ENCODE measurements at regions not wholly inside any gene's neighbourhood (a gene's known extent, or its start where the extent isn't known, plus 50 kb on each side); places are given as distances from the start of the nearest gene placed in this dataset.

DNA sequence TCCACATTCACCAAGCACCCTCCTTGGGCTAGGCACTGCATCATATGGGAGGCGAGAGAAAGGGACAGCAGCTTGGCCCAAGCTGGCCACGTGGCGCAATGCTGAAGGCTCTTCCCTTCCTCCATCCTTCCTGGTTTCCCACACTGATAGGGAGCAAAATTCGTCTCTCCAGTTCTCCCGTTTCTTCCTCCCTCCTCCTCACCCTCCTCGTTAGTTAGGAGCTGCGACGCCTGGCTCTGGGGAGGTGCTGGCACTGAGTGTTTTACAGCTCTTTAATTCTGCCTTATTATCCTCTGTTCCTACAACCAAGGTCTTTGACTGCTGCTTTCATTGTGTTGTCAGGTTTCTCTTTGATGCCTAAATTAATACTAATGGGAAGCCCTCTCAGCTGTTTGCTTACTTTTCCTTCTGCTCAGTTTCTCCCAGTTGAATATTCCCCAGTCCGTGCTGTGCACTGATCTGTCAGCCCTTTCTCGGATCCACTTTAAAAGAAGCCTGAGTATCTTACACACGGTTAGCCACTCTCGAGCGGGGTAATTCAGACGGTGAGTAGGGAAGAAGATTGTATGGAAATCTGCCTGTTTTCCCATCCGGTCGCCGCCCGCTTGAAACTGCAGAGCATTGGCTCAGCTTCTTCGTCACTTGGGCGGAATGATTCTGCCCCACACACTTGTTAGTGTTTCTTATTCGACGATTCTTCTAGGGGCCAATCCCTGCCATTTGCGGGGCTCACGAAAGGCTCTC, 56.2 kb upstream of the SMYD2 start (continued):
- TF ChIP-seq NFYA (IDR thresholded peaks at IDR 0.05; ENCODE audit: borderline replicate concordance, low read depth, low read length) (no peak), HDAC6 (IDR thresholded peaks at IDR 0.05; ENCODE audit: unreplicated experiment) (no peak), RAD21 (IDR thresholded peaks at IDR 0.05; ENCODE audit: insufficient read depth, low read depth, low read length) (no peak), YY1 (IDR thresholded peaks at IDR 0.05; ENCODE audit: low read depth, low read length) (no peak)

DNA sequence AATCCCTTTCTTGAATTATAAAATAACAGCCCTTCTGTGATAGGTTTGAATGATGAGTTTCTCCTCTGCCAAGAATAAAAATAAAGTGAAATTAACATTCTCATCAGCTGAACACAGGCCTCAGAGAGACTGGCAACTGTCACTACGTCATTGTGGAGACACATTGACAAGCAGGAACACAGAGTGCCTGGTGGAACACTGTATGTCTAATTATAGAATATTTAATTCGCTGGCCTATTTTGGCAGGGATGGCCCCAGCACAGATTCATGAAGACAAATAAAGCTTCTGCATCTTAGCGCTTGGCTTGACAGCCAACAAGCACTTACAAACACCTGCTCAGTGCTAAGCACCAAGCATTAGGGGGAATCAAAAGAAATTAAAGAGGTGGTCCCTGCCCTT, 52.0 kb upstream of the SMYD2 start:
- Histone ChIP-seq H3K9ac (ENCODE audit: control insufficient read depth, insufficient read depth, low read length) (no peak overlapping the region), H4K20me1 (ENCODE audit: control insufficient read depth, insufficient read depth) (no peaks in the 10 kb centered on the region), H2AFZ (ENCODE audit: control insufficient read depth, low read depth, low read length) (no peak overlapping the region), H3K4me2 (ENCODE audit: control insufficient read depth, insufficient read depth) (no peak overlapping the region), H3K36me3 (ENCODE audit: control insufficient read depth in 2 of 2, insufficient read depth in 2 of 2, low read length in 1 of 2) (no peaks in the 10 kb centered on the region), H3K27ac (ENCODE audit: control insufficient read depth, insufficient read depth) (no peak overlapping the region), H3K4me3 (no peak overlapping the region), H3K4me1 (ENCODE audit: control insufficient read depth, insufficient read depth, low read length) (no peaks in the 10 kb centered on the region), H3K27me3 (replicated peaks in 1 of 2; ENCODE audit: control insufficient read depth in 2 of 2, insufficient read depth in 2 of 2, low read length in 1 of 2) (peaks cover 0 to 2% of the 10 kb centered on the region in 2 experiments; a peak in 1 of 4 replicates), H3K9me3 (replicated peaks; ENCODE audit: control insufficient read depth, insufficient read depth, low read length) (no peaks in the 10 kb centered on the region), H3K79me2 (ENCODE audit: control insufficient read depth, insufficient read depth, low read length) (no peaks in the 10 kb centered on the region)
- BruUV-seq (replicated peaks) = no TSS peak
- ChIA-PET SMC1A (ENCODE audit: uncharacterized antibody, unreplicated experiment) (no interaction called here), CTCF (interaction anchor here (0.9 kb wide), 2 partner anchors 8 to 32 kb away, joined by 3 read pairs; no protein-coding TSS in a partner anchor), RAD21 (ENCODE audit: unreplicated experiment) (no interaction called here), POLR2A (no interaction called here)
- intact Hi-C loops (cut with micrococcal nuclease; ENCODE audit: unreplicated experiment) = no loop called here
- ATAC-seq (no peak), FAIRE-seq (no peak), DNase-seq (ENCODE audit: low read depth, low spot score) (no peak)
- in situ Hi-C loops (cut with MboI) = no loop called here
- 32% methylated on average over 3 of the region's 3 CpGs for WGBS (ENCODE audit: insufficient coverage, insufficient replicate concordance, low lambda C conversion rate, missing lambda C conversion rate)
- no peak for TF ChIP-seq RAD51 (IDR thresholded peaks at IDR 0.05)
- TF ChIP-seq RB1 (IDR thresholded peaks at IDR 0.05; ENCODE audit: borderline replicate concordance) = no peak
- no peak for TF ChIP-seq POLR2AphosphoS2 (IDR thresholded peaks at IDR 0.05; ENCODE audit: low read depth, low read length)
- no peak for TF ChIP-seq HDAC2 (IDR thresholded peaks at IDR 0.05)
- no peak for TF ChIP-seq SUZ12 (IDR thresholded peaks at IDR 0.05; ENCODE audit: unreplicated experiment)
- no peak for TF ChIP-seq POLR2AphosphoS5 (IDR thresholded peaks at IDR 0.05; ENCODE audit: low read length)
- no peak for TF ChIP-seq RAD21 (IDR thresholded peaks at IDR 0.05; ENCODE audit: insufficient read depth, low read depth, low read length)

Data from GM12878 (cell line).